Ovary (tissue), 3 donors: ENCODE measurements at regions not wholly inside any gene's neighbourhood (a gene's known extent, or its start where the extent isn't known, plus 50 kb on each side); places are given as distances from the start of the nearest gene placed in this dataset.

Experiments
- CTCF ChIP-seq, 3 donors: fragments of 450-650 bp in 2 of 3; fragments of 200-600 bp in 1 of 3; IDR thresholded peaks; one replicate each; pipeline versions ENCODE4 v1.5.1 to v1.8.0; 2016 to 2022; ENCODE audit warnings: antibody characterized with exemption in 3 of 3, mild to moderate bottlenecking in 1 of 3
- POLR2A ChIP-seq: fragments of 450-650 bp; IDR thresholded peaks from one replicate; pipeline ENCODE4 v1.6.1; 2017; ENCODE audit warnings: antibody characterized with exemption, mild to moderate bottlenecking, moderate library complexity
- donor health status: DM: no; HTN: no; CAD: no.

- TF ChIP-seq CTCF (IDR thresholded peaks at IDR 0.05), result no peak
- no peak for TF ChIP-seq POLR2A
These were observed 455.5 kb downstream of the CCSER2 start for GRCh38 chr10:84783909-84784308.
